LoVo (cell line): ENCODE measurements at regions not wholly inside any gene's neighbourhood (a gene's known extent, or its start where the extent isn't known, plus 50 kb on each side); places are given as distances from the start of the nearest gene placed in this dataset.
"Not testable (repeated sequence)": the region's sequence is repeated elsewhere in the genome, so short reads cannot be mapped to it uniquely, and the experiment has no call there.

Source experiments
- DNase-seq: peaks from one replicate; pipeline ENCODE4 v3.0.0-alpha.2; 2016; ENCODE audit warnings: low spot score

DNA sequence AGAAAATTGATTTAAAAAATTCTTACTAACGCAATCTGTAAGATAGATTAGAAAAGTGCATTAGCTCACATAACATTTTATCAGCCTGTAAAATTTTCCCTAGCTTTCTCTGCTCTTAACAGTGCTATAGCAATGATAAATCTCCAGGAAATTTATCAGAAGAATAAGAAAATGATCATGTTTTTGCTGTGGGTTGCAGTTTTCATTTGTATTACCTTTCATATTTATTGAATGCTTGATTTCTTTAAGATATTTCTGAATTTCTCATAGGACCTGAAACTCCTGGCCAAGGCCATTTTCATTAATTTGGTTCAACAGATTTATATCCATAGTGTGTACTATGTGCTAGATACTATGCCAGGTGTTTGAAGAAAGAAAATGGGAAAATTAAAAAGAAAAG lies 130.3 kb upstream of the STARD13 start:
- DNase-seq, result no peak

DNA sequence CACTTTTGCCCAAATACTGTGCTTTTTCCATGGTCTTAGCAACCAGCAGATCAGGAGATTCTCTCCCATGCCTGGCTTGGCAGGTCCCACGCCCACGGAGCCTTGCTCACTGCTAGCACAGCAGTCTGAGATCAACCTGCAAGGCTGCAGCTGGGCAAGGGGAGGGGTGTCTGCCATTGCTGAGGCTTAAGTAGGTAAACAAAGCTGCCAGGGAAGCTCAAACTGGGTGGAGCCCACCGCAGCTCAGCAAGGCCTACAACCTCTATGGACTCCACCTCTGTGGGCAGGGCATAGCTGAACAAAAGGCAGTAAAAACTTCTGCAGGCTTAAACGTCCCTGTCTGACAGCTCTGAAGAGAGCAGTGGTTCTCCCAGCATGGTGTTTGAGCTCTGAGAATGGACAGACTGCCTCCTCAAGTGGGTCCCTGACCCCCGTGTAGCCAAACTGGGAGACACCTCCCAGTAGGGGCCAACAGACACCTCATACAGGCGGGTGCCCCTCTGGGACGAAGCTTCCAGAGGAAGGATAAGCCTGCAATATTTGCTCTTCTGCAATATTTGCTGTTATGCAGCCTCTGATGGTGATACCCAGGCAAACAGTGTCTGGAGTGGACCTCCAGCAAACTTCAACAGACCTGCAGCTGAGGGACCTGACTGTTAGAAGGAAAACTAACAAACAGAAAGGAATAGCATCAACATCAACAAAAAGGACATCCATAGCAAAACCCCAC lies 132.8 kb upstream of the STARD13 start:
- DNase-seq, result not testable (repeated sequence)

- not testable (repeated sequence) for DNase-seq
Measured at GRCh38 chr13:33420117-33420516, 134.6 kb upstream of the STARD13 start.

GRCh38 chr13:33426131-33426530 lies 140.6 kb upstream of the STARD13 start:
- DNase-seq, result no peak

GRCh38 chr13:33433316-33433715 lies 147.8 kb upstream of the STARD13 start:
- DNase-seq, result no peak

DNA sequence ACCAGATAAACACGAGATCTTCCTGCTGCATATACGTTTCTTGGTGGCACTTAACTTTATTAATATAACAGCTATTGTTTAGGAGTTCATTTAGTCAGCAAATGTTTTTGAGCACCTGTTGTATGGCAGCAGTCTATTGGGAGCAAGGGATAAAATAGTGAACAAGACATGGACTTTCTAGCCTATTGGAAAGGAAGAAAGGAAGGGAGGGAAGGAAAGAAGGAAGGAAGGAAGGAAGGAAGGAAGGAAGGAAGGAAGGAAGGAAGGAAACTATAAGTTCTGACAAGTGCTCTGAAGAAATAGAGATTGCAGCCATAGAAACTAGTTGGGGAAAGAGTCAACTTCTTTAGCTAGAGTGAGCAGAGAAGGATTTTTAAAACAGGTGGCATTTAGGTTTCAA lies 149.1 kb upstream of the STARD13 start:
- DNase-seq, result no peak

GRCh38 chr13:33435207-33435606 lies 149.7 kb upstream of the STARD13 start:
- DNase-seq, result no peak

DNA sequence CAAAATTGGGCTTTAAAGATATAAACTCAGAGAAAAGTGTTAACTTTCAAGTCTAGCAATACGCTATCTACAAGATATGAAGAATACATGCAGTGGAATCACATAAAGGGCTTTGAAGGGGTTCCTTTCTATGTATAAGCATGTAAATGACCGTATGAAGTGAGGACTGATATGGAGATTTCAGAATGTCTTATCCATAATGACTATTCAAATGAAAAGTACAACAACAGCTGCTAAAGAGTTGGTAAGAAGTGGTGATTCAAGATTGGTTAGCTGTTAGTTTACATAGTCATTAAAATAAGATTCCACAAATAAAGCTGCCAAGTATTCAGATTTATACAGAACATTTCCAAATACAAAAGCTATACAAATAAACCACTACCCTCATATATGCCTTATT lies 153.4 kb upstream of the STARD13 start:
- DNase-seq, result no peak

GRCh38 chr13:33441015-33441414 lies 155.5 kb upstream of the STARD13 start:
- DNase-seq, result no peak

DNA sequence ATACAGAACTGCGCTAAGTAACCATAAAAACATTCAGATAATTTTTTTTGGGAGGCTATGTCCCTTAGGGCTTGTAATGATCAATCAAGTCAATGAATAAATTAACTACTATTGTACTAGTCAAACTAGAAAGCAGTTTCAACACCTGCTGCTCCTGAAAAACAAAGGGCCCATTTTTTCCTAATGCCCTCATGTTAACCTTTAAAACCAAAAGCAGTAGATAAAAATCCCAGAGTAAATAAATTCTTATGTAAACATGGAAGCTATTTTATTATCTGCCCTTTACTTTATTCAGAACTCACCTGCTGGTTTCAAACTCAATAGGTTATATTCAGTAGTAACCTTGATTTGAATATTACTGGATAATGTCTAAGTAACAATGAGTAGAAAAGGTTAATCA lies 159.5 kb upstream of the STARD13 start:
- no peak for DNase-seq

DNA sequence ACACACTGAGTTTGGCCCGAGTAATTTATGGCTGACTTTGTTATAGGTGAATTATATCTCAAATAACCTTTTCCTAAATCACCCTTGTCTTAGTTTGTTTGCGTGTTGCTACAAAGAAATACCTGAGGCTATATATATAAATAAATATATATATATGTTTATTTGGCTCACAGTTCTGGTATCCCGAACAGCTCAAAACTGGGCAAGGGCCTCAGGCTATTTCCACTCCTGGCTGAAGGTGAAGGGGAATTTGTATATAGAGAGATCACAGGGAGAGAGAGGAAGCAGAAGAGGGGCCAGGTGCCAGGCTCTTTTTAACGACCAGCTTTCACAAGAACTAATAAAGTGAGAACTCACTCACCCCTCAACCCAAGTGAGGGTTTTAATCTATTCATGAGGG lies 159.9 kb upstream of the STARD13 start:
- no peak for DNase-seq

GRCh38 chr13:33446821-33447725 lies 161.5 kb upstream of the STARD13 start:
- DNase-seq, result no peak

GRCh38 chr13:33448889-33449288 lies 163.3 kb upstream of the STARD13 start:
- no peak for DNase-seq

GRCh38 chr13:33450956-33451709 lies 165.6 kb upstream of the STARD13 start:
- DNase-seq, result no peak

- DNase-seq, result no peak
Measured at GRCh38 chr13:33452873-33453517, 167.4 kb upstream of the STARD13 start.

DNA sequence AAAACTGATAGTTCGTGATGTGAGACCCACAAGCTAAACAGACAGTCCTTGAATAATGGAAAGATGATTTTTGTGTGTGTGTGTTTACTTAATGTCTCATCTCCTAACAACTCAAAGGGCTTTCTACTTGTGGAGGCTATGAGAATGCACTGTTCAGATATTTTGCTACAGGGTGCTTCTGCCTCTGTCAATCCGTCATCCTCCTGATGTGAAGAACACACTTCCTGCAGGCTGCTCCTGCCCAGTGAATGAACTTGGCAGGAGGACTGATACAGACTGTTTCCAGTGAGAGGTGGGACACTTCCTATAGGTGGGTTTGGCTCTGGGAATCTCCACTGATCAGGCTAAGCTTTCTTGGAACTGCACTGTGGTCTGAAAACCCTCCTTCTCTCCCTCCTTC lies 168.4 kb upstream of the STARD13 start:
- DNase-seq, result no peak

- no peak for DNase-seq
Measured at GRCh38 chr13:33454844-33455705, 169.5 kb upstream of the STARD13 start.

DNA sequence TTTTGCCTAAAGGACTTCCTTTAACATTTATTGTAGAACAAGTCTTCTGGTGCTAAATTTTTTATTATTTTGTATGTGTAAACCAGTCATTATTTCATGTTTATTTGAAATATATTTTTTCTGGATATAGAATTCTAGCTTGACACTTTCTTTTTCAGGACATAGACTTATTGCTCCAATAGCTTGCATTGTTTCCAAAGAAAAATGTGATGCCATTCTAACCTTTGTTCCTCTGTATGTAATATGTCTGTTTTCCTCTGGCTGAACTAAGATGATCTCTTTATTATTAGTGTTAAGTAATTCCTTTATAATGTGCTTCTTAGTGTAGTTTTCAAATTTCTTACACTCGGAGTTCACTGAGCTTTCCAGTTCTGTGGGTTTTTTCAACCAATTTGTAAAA lies 174.1 kb upstream of the STARD13 start:
- DNase-seq, result no peak

- no peak for DNase-seq
Measured at GRCh38 chr13:33462109-33462508, 176.6 kb upstream of the STARD13 start.

- no peak for DNase-seq
Measured at GRCh38 chr13:33464345-33464744, 178.8 kb upstream of the STARD13 start.

GRCh38 chr13:33466262-33466661 lies 180.7 kb upstream of the STARD13 start:
- no peak for DNase-seq
